Trophoblast cell (in vitro differentiated cells and primary cell): ENCODE measurements at regions not wholly inside any gene's neighbourhood (a gene's known extent, or its start where the extent isn't known, plus 50 kb on each side); places are given as distances from the start of the nearest gene placed in this dataset.

Experiments
- DNase-seq, 2 donors: peaks; one replicate each; pipeline ENCODE4 v3.0.0-alpha.2; 2016
- H2AFZ ChIP-seq: 2 replicates; pipeline ENCODE4 v1.6.1; 2013; ENCODE audit warnings: low read length, moderate library complexity, mild to moderate bottlenecking; ENCODE audit not compliant: insufficient read depth, poor library complexity
- H2AK5ac ChIP-seq: 2 replicates; pipeline ENCODE4 v1.6.1; 2013; ENCODE audit warnings: mild to moderate bottlenecking, low read length
- H2BK120ac ChIP-seq: 2 replicates; pipeline ENCODE4 v1.6.1; 2013; ENCODE audit warnings: low read length, mild to moderate bottlenecking, moderate library complexity; ENCODE audit not compliant: insufficient read depth, poor library complexity
- H2BK12ac ChIP-seq: 2 replicates; pipeline ENCODE4 v1.6.1; 2013; ENCODE audit warnings: mild to moderate bottlenecking, low read length, moderate library complexity
- H2BK5ac ChIP-seq: 2 replicates; pipeline ENCODE4 v1.6.1; 2013; ENCODE audit warnings: low read length, low read depth, moderate library complexity, mild to moderate bottlenecking; ENCODE audit not compliant: poor library complexity
- H3K14ac ChIP-seq: 2 replicates; pipeline ENCODE4 v1.6.1; 2013; ENCODE audit warnings: mild to moderate bottlenecking, low read length
- H3K18ac ChIP-seq: 2 replicates; pipeline ENCODE4 v1.6.1; 2013; ENCODE audit warnings: mild to moderate bottlenecking, low read length
- H3K23ac ChIP-seq: 2 replicates; pipeline ENCODE4 v1.6.1; 2013; ENCODE audit warnings: low read length
- H3K27ac ChIP-seq: 2 replicates; pipeline ENCODE4 v1.5.1; 2013; ENCODE audit warnings: low read depth, mild to moderate bottlenecking, inconsistent platforms, low read length, moderate library complexity
- H3K27me3 ChIP-seq: 2 replicates; pipeline ENCODE4 v1.6.1; 2013; ENCODE audit warnings: inconsistent platforms, mild to moderate bottlenecking, low read length, moderate library complexity; ENCODE audit not compliant: insufficient read depth
- H3K36me3 ChIP-seq, 2 experiments: 1 replicate in 1 of 2; 2 replicates in 1 of 2; pipeline ENCODE4 v1.6.1; 2013; ENCODE audit warnings: low read length in 2 of 2, mild to moderate bottlenecking in 2 of 2, moderate library complexity in 1 of 2; ENCODE audit not compliant: insufficient read depth in 2 of 2, control insufficient read depth in 1 of 2
- H3K4ac ChIP-seq: 2 replicates; pipeline ENCODE4 v1.6.1; 2013; ENCODE audit warnings: low read depth, mild to moderate bottlenecking, low read length, moderate library complexity
- H3K4me1 ChIP-seq, 2 experiments: 1 replicate in 1 of 2; 2 replicates in 1 of 2; pipeline ENCODE4 v1.6.1; 2013; ENCODE audit warnings: low read length in 2 of 2, mild to moderate bottlenecking in 2 of 2, moderate library complexity in 1 of 2; ENCODE audit not compliant: insufficient read depth in 2 of 2, control insufficient read depth in 1 of 2
- H3K4me2 ChIP-seq: 2 replicates; pipeline ENCODE4 v1.6.1; 2013; ENCODE audit warnings: inconsistent platforms, mild to moderate bottlenecking, low read length, moderate library complexity
- H3K4me3 ChIP-seq: 2 replicates; pipeline ENCODE4 v1.5.1; 2013; ENCODE audit warnings: mild to moderate bottlenecking, low read depth, low read length, inconsistent platforms
- H3K79me1 ChIP-seq: one replicate; pipeline ENCODE4 v1.6.1; 2013; ENCODE audit warnings: low read length
- H3K79me2 ChIP-seq: 2 replicates; pipeline ENCODE4 v1.6.1; 2013; ENCODE audit warnings: low read length, mild to moderate bottlenecking; ENCODE audit not compliant: control insufficient read depth, insufficient read depth, poor library complexity
- H3K9ac ChIP-seq: 2 replicates; pipeline ENCODE4 v1.6.1; 2013; ENCODE audit warnings: mild to moderate bottlenecking, low read length
- H3K9me3 ChIP-seq: 2 replicates; pipeline ENCODE4 v1.6.1; 2013; ENCODE audit warnings: low read depth, mild to moderate bottlenecking, control low read depth, inconsistent platforms, low read length; ENCODE audit not compliant: insufficient read depth
- H4K12ac ChIP-seq: 2 replicates; pipeline ENCODE4 v1.6.1; 2013; ENCODE audit warnings: low read depth, mild to moderate bottlenecking, low read length, moderate library complexity
- H4K8ac ChIP-seq: 2 replicates; pipeline ENCODE4 v1.6.1; 2013; ENCODE audit warnings: low read depth, mild to moderate bottlenecking, low read length, moderate library complexity
- H4K91ac ChIP-seq: one replicate; pipeline ENCODE4 v1.6.1; 2013; ENCODE audit warnings: low read depth, mild to moderate bottlenecking, low read length, moderate library complexity
- WGBS: extraction: QIAGEN DNeasy Blood & Tissue Kit; methylation state at CpG from one replicate; pipeline ENCODE4 v1.1.7; 2013; ENCODE audit warnings: missing lambda C conversion rate; ENCODE audit not compliant: insufficient read length, insufficient coverage; ENCODE audit errors: extremely low coverage; 5-methylcytosine and 5-hydroxymethylcytosine counted together

GRCh38 chr19:29383696-29384095 lies 142.1 kb upstream of the VSTM2B start:
- no peak overlapping the region for H3K9ac ChIP-seq
- no peaks in the 10 kb centered on the region for H3K4me1 ChIP-seq
- no peak overlapping the region for H3K14ac ChIP-seq
- no peak overlapping the region for H2BK5ac ChIP-seq
- no peaks in the 10 kb centered on the region for H3K36me3 ChIP-seq
- H3K27me3 ChIP-seq, result no peaks in the 10 kb centered on the region
- H3K27ac ChIP-seq, result no peak overlapping the region
- no peak overlapping the region for H3K4me3 ChIP-seq
- no peaks in the 10 kb centered on the region for H3K79me2 ChIP-seq
- H2AFZ ChIP-seq, result no peak overlapping the region
- H4K8ac ChIP-seq, result no peak overlapping the region
- H3K18ac ChIP-seq, result no peak overlapping the region
- WGBS, result no CpG with 5 or more reads among the region's 6 CpGs
- no peak overlapping the region for H3K4me2 ChIP-seq
- DNase-seq, result no peak
- no peak overlapping the region for H4K12ac ChIP-seq
- peaks cover 2% of the 10 kb centered on the region for H3K9me3 ChIP-seq
- H2AK5ac ChIP-seq, result no peak overlapping the region
- H2BK12ac ChIP-seq, result no peak overlapping the region
- no peak overlapping the region for H3K4ac ChIP-seq
- no peak overlapping the region for H2BK120ac ChIP-seq
- no peak overlapping the region for H3K23ac ChIP-seq
- no peak overlapping the region for H4K91ac ChIP-seq
- no peaks in the 10 kb centered on the region for H3K79me1 ChIP-seq

GRCh38 chr19:29384656-29385055 lies 141.1 kb upstream of the VSTM2B start:
- Histone ChIP-seq H3K79me2 (no peaks in the 10 kb centered on the region), H3K79me1 (no peaks in the 10 kb centered on the region), H3K4me1 (no peaks in the 10 kb centered on the region), H2BK12ac (no peak overlapping the region), H3K4me3 (no peak overlapping the region), H2AFZ (no peak overlapping the region), H4K12ac (no peak overlapping the region), H2BK5ac (no peak overlapping the region), H4K91ac (no peak overlapping the region), H2AK5ac (no peak overlapping the region), H3K27ac (no peak overlapping the region), H2BK120ac (no peak overlapping the region), H3K9ac (no peak overlapping the region), H3K4ac (no peak overlapping the region), H4K8ac (no peak overlapping the region), H3K23ac (no peak overlapping the region), H3K18ac (no peak overlapping the region), H3K36me3 (no peaks in the 10 kb centered on the region), H3K9me3 (peaks cover 2% of the 10 kb centered on the region), H3K14ac (no peak overlapping the region), H3K4me2 (no peak overlapping the region), H3K27me3 (no peaks in the 10 kb centered on the region)
- WGBS, result no CpG with 5 or more reads among the region's 8 CpGs
- no peak for DNase-seq

- Histone ChIP-seq H3K27me3 (no peaks in the 10 kb centered on the region), H3K4me2 (no peak overlapping the region), H3K27ac (no peak overlapping the region), H3K9ac (no peak overlapping the region), H2BK5ac (no peak overlapping the region), H3K18ac (no peak overlapping the region), H4K12ac (no peak overlapping the region), H4K8ac (no peak overlapping the region), H2BK120ac (no peak overlapping the region), H3K36me3 (no peaks in the 10 kb centered on the region), H3K79me1 (no peaks in the 10 kb centered on the region), H2AK5ac (no peak overlapping the region), H3K14ac (no peak overlapping the region), H3K4me3 (no peak overlapping the region), H3K79me2 (no peaks in the 10 kb centered on the region), H2AFZ (no peak overlapping the region), H3K9me3 (peaks cover 2% of the 10 kb centered on the region), H4K91ac (no peak overlapping the region), H3K4me1 (no peaks in the 10 kb centered on the region), H3K23ac (no peak overlapping the region), H2BK12ac (no peak overlapping the region), H3K4ac (no peak overlapping the region)
- no CpG with 5 or more reads among the region's 13 CpGs for WGBS
- no peak for DNase-seq
Measured at GRCh38 chr19:29385191-29385795, 140.5 kb upstream of the VSTM2B start.

GRCh38 chr19:29386970-29387369 lies 138.8 kb upstream of the VSTM2B start:
- H3K36me3 ChIP-seq, result no peaks in the 10 kb centered on the region
- no peak overlapping the region for H2BK5ac ChIP-seq
- H4K12ac ChIP-seq, result no peak overlapping the region
- WGBS, result no CpG with 5 or more reads among the region's 5 CpGs
- H3K4me2 ChIP-seq, result no peak overlapping the region
- H2BK12ac ChIP-seq, result no peak overlapping the region
- no peak overlapping the region for H3K4ac ChIP-seq
- H4K8ac ChIP-seq, result no peak overlapping the region
- H2AFZ ChIP-seq, result no peak overlapping the region
- no peak overlapping the region for H3K23ac ChIP-seq
- no peaks in the 10 kb centered on the region for H3K79me1 ChIP-seq
- H3K18ac ChIP-seq, result no peak overlapping the region
- DNase-seq, result no peak
- H2BK120ac ChIP-seq, result no peak overlapping the region
- H3K27ac ChIP-seq, result no peak overlapping the region
- H3K9ac ChIP-seq, result no peak overlapping the region
- H2AK5ac ChIP-seq, result no peak overlapping the region
- peaks cover 2% of the 10 kb centered on the region for H3K9me3 ChIP-seq
- no peak overlapping the region for H4K91ac ChIP-seq
- no peak overlapping the region for H3K14ac ChIP-seq
- no peak overlapping the region for H3K4me3 ChIP-seq
- no peaks in the 10 kb centered on the region for H3K79me2 ChIP-seq
- H3K4me1 ChIP-seq, result no peaks in the 10 kb centered on the region
- no peaks in the 10 kb centered on the region for H3K27me3 ChIP-seq
